Fibroblast of skin of left quadriceps (primary cell): ENCODE measurements at regions not wholly inside any gene's neighbourhood (a gene's known extent, or its start where the extent isn't known, plus 50 kb on each side); places are given as distances from the start of the nearest gene placed in this dataset.
"Not testable (repeated sequence)": the region's sequence is repeated elsewhere in the genome, so short reads cannot be mapped to it uniquely, and the experiment has no call there.

Source experiments
- DNase-seq, 2 experiments: peaks; one replicate each; pipeline ENCODE4 v3.0.0-alpha.2; 2013; ENCODE audit warnings: low read depth in 2 of 2

GRCh38 chr6:139452148-139452876 is 77.9 kb upstream of the CITED2 start:
- no peak for DNase-seq

GRCh38 chr6:139449611-139450000 is 75.2 kb upstream of the CITED2 start:
- no peak for DNase-seq

- no peak for DNase-seq
Measured at GRCh38 chr6:139448998-139449610, 74.7 kb upstream of the CITED2 start.

- no peak for DNase-seq
Measured at GRCh38 chr6:139448051-139448649, 73.7 kb upstream of the CITED2 start.

- DNase-seq = no peak
Measured at GRCh38 chr6:139447656-139447975, 73.2 kb upstream of the CITED2 start.

- no peak for DNase-seq
Measured at GRCh38 chr6:139446768-139447655, 72.6 kb upstream of the CITED2 start.

GRCh38 chr6:139446138-139446715 is 71.8 kb upstream of the CITED2 start:
- DNase-seq = no peak

- not testable (repeated sequence) for DNase-seq
Measured at GRCh38 chr6:139444273-139444787, 69.9 kb upstream of the CITED2 start.

GRCh38 chr6:139443231-139444112 is 69.0 kb upstream of the CITED2 start:
- no peak for DNase-seq

GRCh38 chr6:139442188-139442671 is 67.8 kb upstream of the CITED2 start:
- DNase-seq = no peak

- DNase-seq = no peak
Measured at GRCh38 chr6:139439349-139439748, 64.9 kb upstream of the CITED2 start.

GRCh38 chr6:139438775-139439174 is 64.3 kb upstream of the CITED2 start:
- no peak for DNase-seq

GRCh38 chr6:139436957-139437348 is 62.5 kb upstream of the CITED2 start:
- DNase-seq = no peak

- no peak for DNase-seq
Measured at GRCh38 chr6:139436200-139436956, 61.9 kb upstream of the CITED2 start.

- no peak for DNase-seq
Measured at GRCh38 chr6:139433631-139434419, 59.4 kb upstream of the CITED2 start.

GRCh38 chr6:139431602-139431956 is 57.1 kb upstream of the CITED2 start:
- no peak for DNase-seq

- no peak for DNase-seq
Measured at GRCh38 chr6:139430899-139431601, 56.6 kb upstream of the CITED2 start.

- no peak for DNase-seq
Measured at GRCh38 chr6:139429580-139430145, 55.2 kb upstream of the CITED2 start.
